K562 (cell line): ENCODE measurements at regions not wholly inside any gene's neighbourhood (a gene's known extent, or its start where the extent isn't known, plus 50 kb on each side); places are given as distances from the start of the nearest gene placed in this dataset.

Experiments
- ATAC-seq: fragments of 200-7000 bp; cut with Tn5 transposase; 3 replicates; pipeline ENCODE4 v1.9.1; 2020; ENCODE audit warnings: moderate library complexity
- BruUV-seq: library from RNA; stranded (reverse); fragments of 400-500 nt; replicated peaks from 2 replicates; lab custom pipeline; 2021; lab: Mats Ljungman, UMichigan
- CTCF ChIA-PET: fragments of 300-600 bp; formaldehyde crosslinking; extraction: SDS; loops from one replicate; lab custom pipeline; 2021; ENCODE audit warnings: low intra/inter-chr PET ratio; lab: Yijun Ruan, JAX
- POLR2A ChIA-PET: fragments of 300-600, 350-650 bp; sonication (Branson Sonifier 250); formaldehyde crosslinking; extraction: SDS; loops from one replicate; lab custom pipeline; 2021; ENCODE audit warnings: antibody characterized with exemption, inconsistent platforms; lab: Yijun Ruan, JAX
- DNase-seq, 4 experiments: peaks; one replicate each; pipeline versions ENCODE4 v3.0.0 to v3.0.0-alpha.2; 2011 to 2018; ENCODE audit warnings: low spot score in 3 of 4, mixed read lengths in 3 of 4; ENCODE audit errors: extremely low read depth in 1 of 4
- FAIRE-seq: peaks from 2 replicates; lab custom pipeline; 2011; peaks lifted over from hg19 to GRCh38; lab: Jason Lieb, UNC
- H2AFZ ChIP-seq: 2 replicates; pipeline ENCODE4 v1.6.0; 2011; ENCODE audit warnings: low read depth, low read length, control low read depth, inconsistent platforms
- H3K27ac ChIP-seq: fragments of 200-600 bp; 3 replicates; pipeline ENCODE4 v1.8.0; 2011; ENCODE audit warnings: low read depth, mild to moderate bottlenecking, control low read depth, inconsistent platforms, low read length, moderate library complexity, mixed read lengths; ENCODE audit errors: extremely low read depth
- H3K27me3 ChIP-seq, 2 experiments: fragments of 300-600 bp in 1 of 2; 2 replicates in 1 of 2; 3 replicates in 1 of 2; pipeline versions ENCODE4 v1.6.0 to v1.8.0; 2011; ENCODE audit warnings: inconsistent platforms in 2 of 2, low read length in 2 of 2, mild to moderate bottlenecking in 1 of 2, mixed read lengths in 1 of 2, moderate library complexity in 1 of 2; ENCODE audit not compliant: control insufficient read depth in 2 of 2, insufficient read depth in 2 of 2
- H3K36me3 ChIP-seq: fragments of 300-600 bp; 3 replicates; pipeline ENCODE4 v1.8.0; 2011; ENCODE audit warnings: mild to moderate bottlenecking, low read length, inconsistent platforms; ENCODE audit not compliant: control insufficient read depth, insufficient read depth
- H3K4me1 ChIP-seq, 2 experiments: fragments of 200-600 bp in 1 of 2; replicated peaks in 1 of 2; 2 replicates in 1 of 2; 3 replicates in 1 of 2; pipeline versions ENCODE4 v1.5.1 to v1.8.0; 2011; ENCODE audit warnings: inconsistent platforms in 2 of 2, low read length in 2 of 2, mild to moderate bottlenecking in 1 of 2, mixed read lengths in 1 of 2, moderate library complexity in 1 of 2; ENCODE audit not compliant: control insufficient read depth in 2 of 2, insufficient read depth in 2 of 2
- H3K4me2 ChIP-seq: 2 replicates; pipeline ENCODE4 v1.6.1; 2011; ENCODE audit warnings: low read length, control low read depth, inconsistent platforms, mixed read lengths; ENCODE audit not compliant: insufficient read depth
- H3K4me3 ChIP-seq: fragments of 200-600 bp; sonication (generic), shearing (Covaris generic); 2 replicates; pipeline ENCODE4 v1.5.1; 2016; ENCODE audit warnings: control low read depth, inconsistent platforms
- H3K79me2 ChIP-seq: fragments of 200-600 bp; 3 replicates; pipeline ENCODE4 v1.8.0; 2011; ENCODE audit warnings: low read length, inconsistent platforms; ENCODE audit not compliant: control insufficient read depth, insufficient read depth
- H3K9ac ChIP-seq, 2 experiments: 2 replicates each; pipeline versions ENCODE4 v1.6.0 to v1.6.1; 2011; ENCODE audit warnings: low read depth in 2 of 2, low read length in 2 of 2, control low read depth in 1 of 2, inconsistent platforms in 1 of 2, mild to moderate bottlenecking in 1 of 2, mixed read lengths in 1 of 2; ENCODE audit not compliant: insufficient read depth in 1 of 2
- H3K9me1 ChIP-seq: one replicate; pipeline ENCODE4 v1.6.0; 2011; ENCODE audit warnings: inconsistent platforms, mild to moderate bottlenecking, low read length, moderate library complexity; ENCODE audit not compliant: control insufficient read depth, insufficient read depth
- H3K9me3 ChIP-seq: replicated peaks from 2 replicates; pipeline ENCODE4 v1.5.1; 2011; ENCODE audit warnings: low read depth, low read length, inconsistent platforms; ENCODE audit not compliant: control insufficient read depth, insufficient read depth
- H4K20me1 ChIP-seq: replicated peaks from 2 replicates; pipeline ENCODE4 v1.6.1; 2011; ENCODE audit warnings: low read length, inconsistent platforms, mixed read lengths; ENCODE audit not compliant: control insufficient read depth, insufficient read depth
- ATF1 ChIP-seq, 2 experiments: fragments of 450-650 bp in 1 of 2; IDR thresholded peaks; 2 replicates each; pipeline ENCODE4 v1.6.1; 2016; ENCODE audit warnings: missing compliant biosample characterization in 1 of 2, missing genetic modification characterization in 1 of 2
- CREM ChIP-seq: IDR thresholded peaks from 2 replicates; pipeline ENCODE4 v1.6.1; 2014; ENCODE audit warnings: antibody characterized with exemption, low read depth
- ETV6 ChIP-seq, 3 experiments: fragments of 150-350 bp in 1 of 3; sonication (generic) in 1 of 3; formaldehyde crosslinking in 1 of 3; IDR thresholded peaks; 2 replicates each; pipeline versions ENCODE4 v1.6.1 to v1.8.0; 2014 to 2022; ENCODE audit warnings: borderline replicate concordance in 2 of 3, low read depth in 2 of 3, antibody characterized with exemption in 1 of 3, low read length in 1 of 3, mild to moderate bottlenecking in 1 of 3, missing genetic modification reagents in 1 of 3
- GABPB2 ChIP-seq: fragments of 250-450 bp; sonication (Bioruptor Pico); conservative IDR thresholded peaks from 2 replicates; pipeline ENCODE4 v1.5.1; 2021; ENCODE audit warnings: mild to moderate bottlenecking
- KDM5B ChIP-seq: fragments of 200-600 bp; sonication (generic); IDR thresholded peaks from 2 replicates; pipeline ENCODE4 v1.6.1; 2012; ENCODE audit warnings: low read depth, mild to moderate bottlenecking, moderate library complexity, low read length, control low read depth, inconsistent platforms; ENCODE audit not compliant: insufficient replicate concordance
- PKNOX1 ChIP-seq: fragments of 450-650 bp; IDR thresholded peaks from 2 replicates; pipeline ENCODE4 v1.6.1; 2016
- SETDB1 ChIP-seq: IDR thresholded peaks from one replicate; pipeline ENCODE4 v1.6.1; 2012; ENCODE audit warnings: low read length, control low read depth, inconsistent platforms
- TAF1 ChIP-seq: IDR thresholded peaks from 2 replicates; pipeline ENCODE4 v1.6.1; 2011; ENCODE audit warnings: mild to moderate bottlenecking, low read length, moderate library complexity; ENCODE audit not compliant: insufficient read depth, control insufficient read depth, severe bottlenecking; ENCODE audit errors: extremely low read depth
- U2AF2 ChIP-seq: fragments of 200-400 bp; formaldehyde crosslinking; optimal IDR thresholded peaks from 2 replicates; pipeline ENCODE3; 2017; ENCODE audit warnings: low read depth, mild to moderate bottlenecking, low read length
- ZBTB9 ChIP-seq: fragments of 450-650 bp; formaldehyde crosslinking; IDR thresholded peaks from 2 replicates; pipeline ENCODE4 v1.4.0; 2020; ENCODE audit warnings: mild to moderate bottlenecking, moderate library complexity
- ZNF133 ChIP-seq: fragments of 250-450 bp; sonication (Bioruptor Pico); IDR thresholded peaks from 2 replicates; pipeline ENCODE4 v1.4.0; 2020; ENCODE audit warnings: mild to moderate bottlenecking
- ZNF212 ChIP-seq: fragments of 450-650 bp; formaldehyde crosslinking; IDR thresholded peaks from 2 replicates; pipeline ENCODE4 v1.4.0; 2020; ENCODE audit warnings: mild to moderate bottlenecking
- ZNF766 ChIP-seq: fragments of 200-800 bp; sonication (Bioruptor generic); conservative IDR thresholded peaks from 2 replicates; pipeline ENCODE4 v1.6.1; 2016; ENCODE audit warnings: missing genetic modification characterization, missing compliant biosample characterization
- in situ Hi-C: fragments of 300-500 bp; cut with MboI; formaldehyde crosslinking; loops from 4 replicates; pipeline ENCODE4 v1.15.0; 2018; ENCODE audit warnings: inconsistent platforms, mixed read lengths
- intact Hi-C: fragments of 100-400 bp; cut with micrococcal nuclease; formaldehyde crosslinking; loops from 2 replicates; pipeline ENCODE4 v1.14.2; 2022
- TF ChIP-seq, protein P1 (sequence below): fragments of 250-450 bp; sonication (Bioruptor Pico); IDR thresholded peaks from 2 replicates; pipeline ENCODE4 v1.5.0; 2021; ENCODE audit warnings: mild to moderate bottlenecking, moderate library complexity

DNA sequence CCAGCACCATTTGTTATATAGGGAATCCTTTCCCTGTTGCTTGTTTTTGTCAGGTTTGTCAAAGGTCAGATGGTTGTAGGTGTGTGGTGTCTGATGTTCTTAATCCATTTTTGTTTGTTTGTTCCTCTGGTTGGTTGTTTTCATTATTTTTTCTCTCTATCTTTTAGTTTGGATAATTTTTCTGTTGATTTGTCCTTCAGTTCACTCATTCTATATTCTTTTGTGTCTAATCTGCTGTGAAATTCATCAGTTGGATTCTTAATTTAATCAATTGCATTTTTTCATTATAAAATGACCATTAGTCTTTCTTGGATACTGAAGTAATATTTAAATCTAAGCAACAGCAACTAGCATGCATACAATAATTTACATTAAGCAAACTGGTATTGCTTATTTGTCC is 206.7 kb upstream of the TRIB2 start:
- Histone ChIP-seq H3K27ac (no peak overlapping the region), H3K4me2 (no peak overlapping the region), H3K9ac (no peak overlapping the region), H4K20me1 (no peaks in the 10 kb centered on the region), H3K4me3 (no peak overlapping the region), H3K4me1 (peaks cover 0 to 11% of the 10 kb centered on the region in 2 experiments; a peak in 4 of 5 replicates), H2AFZ (no peak overlapping the region), H3K9me1 (no peaks in the 10 kb centered on the region), H3K36me3 (no peaks in the 10 kb centered on the region), H3K27me3 (no peaks in the 10 kb centered on the region), H3K79me2 (no peaks in the 10 kb centered on the region), H3K9me3 (no peaks in the 10 kb centered on the region)
- no peak for FAIRE-seq
- no peak for ATAC-seq
- in situ Hi-C loops = no loop called here
- BruUV-seq = no TSS peak
- ChIA-PET CTCF (no interaction called here), POLR2A (no interaction called here)
- DNase-seq = no peak
- intact Hi-C loops = no loop called here
- no peak for TF ChIP-seq GABPB2
- no peak for TF ChIP-seq ZNF212 (CRISPR knock-in tag)
- TF ChIP-seq ETV6 (IDR thresholded peaks at IDR 0.05; ENCODE audit: borderline replicate concordance in 1 of 2, low read depth in 2 of 2, low read length in 1 of 2) = no peak
- no peak for TF ChIP-seq ETV6 (CRISPR knock-in tag; IDR thresholded peaks at IDR 0.05; ENCODE audit: borderline replicate concordance)
- TF ChIP-seq ZNF133 (CRISPR knock-in tag) = no peak
- TF ChIP-seq PKNOX1 = no peak
- no peak for TF ChIP-seq CREM
- TF ChIP-seq ZBTB9 = no peak
- TF ChIP-seq ATF1 (CRISPR knock-in tag; IDR thresholded peaks at IDR 0.05) = no peak
- TF ChIP-seq ATF1 (tag; IDR thresholded peaks at IDR 0.05) = no peak
- TF ChIP-seq ZNF766 (CRISPR knock-in tag) = no peak
- TF ChIP-seq, protein P1, sequence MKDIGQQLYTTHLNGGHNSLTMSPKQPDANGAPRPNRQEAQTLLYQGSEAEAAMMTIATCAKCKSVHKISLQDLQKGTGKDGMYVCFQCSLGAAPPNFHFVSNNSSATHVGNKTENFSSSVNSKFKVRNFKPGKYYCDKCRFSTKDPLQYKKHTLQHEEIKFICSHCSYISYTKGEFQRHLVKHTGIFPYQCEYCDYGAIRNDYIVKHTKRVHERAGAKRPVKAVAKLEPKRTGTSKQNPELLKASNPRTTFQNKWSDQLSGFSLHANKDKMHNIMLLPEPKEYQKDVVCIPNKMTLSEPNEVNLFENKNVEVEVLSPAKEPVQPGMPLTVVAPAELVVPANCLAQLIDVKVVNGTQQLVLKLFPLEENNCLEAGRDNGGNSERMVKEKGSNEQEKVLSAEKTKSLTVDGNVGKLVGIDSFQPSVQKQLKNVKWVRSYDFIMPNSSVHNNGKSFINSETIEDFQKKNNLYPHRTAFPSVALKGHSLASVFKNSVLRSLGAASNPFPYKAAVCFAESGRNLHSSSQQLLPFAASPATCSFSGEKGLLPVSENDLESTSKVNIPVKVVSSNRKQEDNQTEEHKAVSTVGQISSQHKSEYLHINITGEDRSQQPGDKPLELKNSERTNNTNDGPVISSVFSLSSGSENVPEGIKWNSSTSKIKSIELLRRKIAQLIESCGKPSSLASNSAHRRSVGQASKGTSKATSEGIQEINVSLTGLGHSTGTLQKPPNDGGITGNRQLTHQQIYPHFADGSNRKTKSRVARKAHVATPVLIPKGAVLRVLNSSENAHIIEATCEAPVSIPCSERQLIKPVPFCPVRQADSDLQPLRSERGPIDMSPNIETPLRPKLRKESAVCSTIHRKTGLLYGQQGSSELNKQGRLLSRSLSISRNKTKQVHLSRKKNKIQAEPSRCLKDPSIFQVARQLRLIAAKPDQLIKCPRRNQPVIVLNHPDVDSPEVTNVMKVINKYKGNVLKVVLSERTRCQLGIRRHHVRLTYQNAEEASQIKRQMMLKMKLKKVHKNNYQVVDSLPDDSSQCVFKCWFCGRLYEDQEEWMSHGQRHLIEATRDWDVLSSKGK (CRISPR knock-in tag) = no peak
- TF ChIP-seq U2AF2 = no peak
- no peak for TF ChIP-seq KDM5B
- TF ChIP-seq TAF1 = no peak
- no peak for TF ChIP-seq SETDB1
